Left ventricle myocardium superior (tissue), 1 donor: ENCODE measurements at regions not wholly inside any gene's neighbourhood (a gene's known extent, or its start where the extent isn't known, plus 50 kb on each side); places are given as distances from the start of the nearest gene placed in this dataset.

ENCODE experiments used
- ATAC-seq: fragments of 200-7000 bp; cut with Tn5 transposase; one replicate; pipeline ENCODE4 v1.9.1; 2020; ENCODE audit warnings: mild to moderate bottlenecking, moderate library complexity
- DNase-seq: peaks from one replicate; pipeline ENCODE4 v3.0.0-alpha.2; 2020
- intact Hi-C: fragments of 100-400 bp; cut with micrococcal nuclease; formaldehyde crosslinking; loops from one replicate; pipeline ENCODE4 v1.11.0; 2022
- donor health status: DM: no; HTN: yes; CAD: no; lungs with severe emphysema.

DNA sequence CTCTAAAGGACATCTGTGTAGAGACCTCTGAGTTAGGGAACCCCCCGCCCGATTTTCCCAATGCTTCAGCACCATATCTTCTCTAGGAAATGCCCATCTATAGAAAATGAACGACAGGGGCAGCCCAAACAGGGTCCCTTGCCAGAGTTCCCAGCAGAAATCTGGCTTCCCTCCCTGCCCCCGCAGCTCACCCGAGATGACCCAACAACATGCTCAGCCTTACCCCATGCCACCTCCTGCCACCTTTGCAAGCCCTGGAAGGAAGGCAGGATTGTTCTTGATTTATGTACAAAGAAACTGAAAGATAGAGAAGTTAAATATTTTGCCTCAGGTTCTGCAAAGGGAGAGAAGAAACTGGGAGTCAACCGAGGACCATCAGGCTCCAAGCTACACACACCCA lies 105.6 kb upstream of the UQCRFS1 start:
- DNase-seq: no peak
- intact Hi-C loops: no loop called here
- ATAC-seq: no peak

- intact Hi-C loops: no loop called here
- ATAC-seq: no peak
- DNase-seq: no peak
Observed at GRCh38 chr19:29320086-29320485, 107.1 kb upstream of the UQCRFS1 start.

DNA sequence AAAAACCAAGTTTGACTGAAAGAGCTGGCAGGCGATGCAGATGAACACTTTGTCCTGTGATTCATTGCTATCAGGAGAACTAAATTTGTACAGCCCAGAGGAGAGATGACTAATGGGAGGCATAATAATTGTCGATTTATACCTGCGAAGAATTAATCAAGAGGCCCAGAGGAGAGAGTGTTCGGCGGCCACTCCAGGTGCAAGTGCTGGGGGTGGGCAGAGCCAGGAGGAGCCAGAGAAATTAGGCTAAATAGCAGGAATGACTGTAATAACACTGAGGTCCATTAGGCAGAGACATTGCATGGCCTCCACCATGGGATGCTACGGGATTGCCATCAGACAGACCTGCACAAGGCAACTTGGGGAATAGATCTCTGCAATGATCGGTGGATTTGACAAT lies 107.7 kb upstream of the UQCRFS1 start:
- intact Hi-C loops: no loop called here
- no peak for ATAC-seq
- DNase-seq: no peak

GRCh38 chr19:29321116-29321515 lies 108.2 kb upstream of the UQCRFS1 start:
- ATAC-seq (no peak), DNase-seq (no peak)
- intact Hi-C loops: no loop called here

DNA sequence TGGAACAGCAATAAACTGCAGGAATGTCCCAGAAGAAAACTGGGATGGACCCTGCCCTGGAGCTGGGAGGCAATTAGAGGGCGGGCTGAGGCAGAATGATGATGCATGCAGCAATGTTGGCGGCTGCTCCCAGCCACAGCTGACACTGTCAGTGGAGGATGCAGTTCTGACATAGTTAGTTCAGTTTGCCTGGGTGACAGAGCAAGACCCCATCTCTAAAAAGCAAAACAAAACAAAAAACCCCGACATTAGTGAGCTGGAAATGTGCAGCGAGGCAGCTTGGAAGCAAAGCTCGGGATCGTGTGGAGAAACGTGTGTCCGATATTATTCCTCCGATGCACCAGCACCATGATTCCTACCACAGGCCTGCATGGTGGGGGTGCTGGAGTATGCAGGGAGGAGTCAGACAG lies 110.1 kb upstream of the UQCRFS1 start:
- no peak for ATAC-seq
- DNase-seq: no peak
- intact Hi-C loops: no loop called here

GRCh38 chr19:29323440-29324290 lies 110.7 kb upstream of the UQCRFS1 start:
- intact Hi-C loops: no loop called here
- no peak for ATAC-seq
- DNase-seq: no peak

- no peak for ATAC-seq
- DNase-seq: no peak
- intact Hi-C loops: no loop called here
Observed at GRCh38 chr19:29324291-29324680, 111.3 kb upstream of the UQCRFS1 start.

DNA sequence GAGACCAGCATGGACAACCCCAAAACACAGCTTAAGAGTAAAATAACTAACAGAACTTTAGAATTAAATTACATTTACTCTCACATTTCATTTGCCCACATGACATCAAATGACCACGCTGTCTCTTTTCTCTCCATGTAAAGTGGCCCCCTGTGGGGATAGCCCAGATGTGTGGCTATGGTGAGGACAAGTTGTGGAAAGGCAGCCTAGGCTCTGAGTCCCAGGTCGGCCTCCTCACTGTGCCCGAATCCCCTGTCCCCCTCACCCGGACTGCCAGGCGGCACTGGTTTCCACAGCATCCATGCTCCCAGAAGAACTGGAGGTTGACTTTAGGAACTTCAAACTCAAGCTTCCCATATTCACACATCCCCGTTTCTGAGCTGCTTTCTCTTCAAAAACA lies 111.8 kb upstream of the UQCRFS1 start:
- intact Hi-C loops: no loop called here
- DNase-seq: no peak
- ATAC-seq: no peak

DNA sequence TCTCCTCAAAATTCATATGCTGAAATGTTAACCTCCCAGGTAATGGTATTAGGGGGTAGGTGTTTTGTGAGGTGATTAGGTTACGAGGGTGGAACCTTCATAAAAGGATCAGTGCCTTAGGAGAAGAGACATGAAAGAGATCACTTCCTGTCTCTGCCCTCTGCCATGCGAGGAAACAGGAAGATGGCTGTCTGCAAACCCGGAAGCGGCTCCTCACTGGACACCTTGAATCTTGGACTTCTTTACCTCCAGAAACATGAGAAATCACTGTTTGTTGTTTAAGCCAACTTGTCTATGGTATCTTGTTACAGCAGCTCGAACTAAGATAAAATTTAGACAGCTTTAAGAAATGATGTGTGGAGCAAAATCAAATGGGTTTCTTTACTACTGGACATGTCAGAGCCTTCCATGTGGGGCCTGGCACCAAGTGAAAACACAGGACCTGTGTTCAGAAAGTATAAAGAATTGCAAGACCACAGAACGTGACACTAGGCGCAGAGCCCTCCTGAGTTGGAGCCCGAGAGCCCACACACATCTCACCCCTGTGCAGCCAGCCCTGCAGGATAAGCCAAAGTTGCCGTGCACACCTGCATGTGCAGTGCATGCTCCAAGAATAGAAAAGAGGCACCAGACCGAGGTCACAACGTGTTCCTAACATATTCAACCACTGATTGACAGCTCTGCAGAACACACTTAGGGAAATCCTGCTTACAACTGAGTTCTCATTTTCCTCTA lies 112.5 kb upstream of the UQCRFS1 start:
- DNase-seq (no peak), ATAC-seq (no peak)
- intact Hi-C loops: no loop called here

DNA sequence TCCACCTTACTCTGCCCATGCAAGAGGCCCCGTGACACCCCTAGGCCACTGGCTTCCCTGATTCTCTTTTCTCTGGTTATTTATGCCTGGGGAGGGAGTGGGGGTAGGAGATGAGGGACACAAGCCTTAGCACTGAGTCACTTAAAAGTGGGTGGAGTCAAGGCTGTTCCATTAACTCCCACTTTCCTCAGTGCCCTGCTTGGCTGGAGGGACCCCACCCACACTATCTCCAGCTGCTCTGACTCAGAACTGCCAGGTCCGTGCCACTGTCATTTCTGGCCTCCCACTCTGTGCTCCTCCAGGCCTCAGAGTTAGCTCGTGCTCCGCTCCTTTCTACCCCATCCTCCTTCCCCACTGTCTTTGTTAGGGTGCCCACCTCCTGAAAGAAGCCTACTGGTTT lies 113.4 kb upstream of the UQCRFS1 start:
- no peak for ATAC-seq
- intact Hi-C loops: no loop called here
- no peak for DNase-seq

DNA sequence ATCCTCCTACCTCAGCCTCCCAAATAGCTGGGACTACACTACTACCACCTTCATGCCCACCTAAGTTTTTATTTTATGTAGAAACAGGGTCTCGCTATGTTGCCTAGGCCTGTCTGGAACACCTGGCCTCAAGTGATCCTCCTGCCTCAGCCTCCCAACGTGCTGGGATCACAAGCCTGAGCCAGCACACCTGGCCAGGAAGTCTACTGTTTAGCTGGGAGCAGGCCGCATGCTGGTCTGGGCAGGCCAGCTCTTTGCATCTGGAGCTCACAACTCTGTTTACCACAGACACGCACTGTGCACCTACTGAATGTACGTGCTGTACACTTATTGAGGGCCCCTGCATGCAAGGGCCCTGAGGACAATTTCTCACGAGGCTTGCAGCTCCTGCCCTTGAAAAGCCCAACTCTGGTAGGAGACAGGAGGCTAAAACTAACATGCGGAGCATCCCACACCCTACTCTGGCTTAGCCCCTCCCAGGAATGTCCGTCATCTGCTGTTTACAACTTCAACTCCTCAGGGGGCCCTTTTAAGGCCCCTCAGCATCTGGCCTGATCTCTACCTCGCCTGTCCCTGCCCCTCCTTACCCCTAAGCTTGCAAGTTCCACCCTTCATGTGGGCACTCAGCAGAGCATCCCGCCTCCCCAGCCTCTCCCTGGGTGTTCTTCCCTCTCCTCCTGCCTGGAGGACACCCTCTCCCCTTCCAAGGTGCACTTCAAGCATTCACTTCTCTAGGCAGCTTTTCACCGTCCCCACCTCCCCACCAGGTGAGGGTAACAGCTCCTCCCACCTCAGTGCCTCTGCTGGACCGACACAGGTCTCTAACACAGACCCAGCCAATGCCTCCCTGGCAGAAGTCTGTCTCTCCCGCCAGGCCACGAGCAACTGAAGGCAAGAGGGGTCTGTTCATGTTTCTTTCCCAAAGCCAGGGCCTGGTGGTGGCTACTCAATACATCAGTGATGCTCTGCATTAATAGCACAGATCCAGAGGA lies 114.2 kb upstream of the UQCRFS1 start:
- ATAC-seq (no peak), DNase-seq (no peak)
- intact Hi-C loops: no loop called here

GRCh38 chr19:29328586-29328985 lies 115.6 kb upstream of the UQCRFS1 start:
- intact Hi-C loops: no loop called here

DNA sequence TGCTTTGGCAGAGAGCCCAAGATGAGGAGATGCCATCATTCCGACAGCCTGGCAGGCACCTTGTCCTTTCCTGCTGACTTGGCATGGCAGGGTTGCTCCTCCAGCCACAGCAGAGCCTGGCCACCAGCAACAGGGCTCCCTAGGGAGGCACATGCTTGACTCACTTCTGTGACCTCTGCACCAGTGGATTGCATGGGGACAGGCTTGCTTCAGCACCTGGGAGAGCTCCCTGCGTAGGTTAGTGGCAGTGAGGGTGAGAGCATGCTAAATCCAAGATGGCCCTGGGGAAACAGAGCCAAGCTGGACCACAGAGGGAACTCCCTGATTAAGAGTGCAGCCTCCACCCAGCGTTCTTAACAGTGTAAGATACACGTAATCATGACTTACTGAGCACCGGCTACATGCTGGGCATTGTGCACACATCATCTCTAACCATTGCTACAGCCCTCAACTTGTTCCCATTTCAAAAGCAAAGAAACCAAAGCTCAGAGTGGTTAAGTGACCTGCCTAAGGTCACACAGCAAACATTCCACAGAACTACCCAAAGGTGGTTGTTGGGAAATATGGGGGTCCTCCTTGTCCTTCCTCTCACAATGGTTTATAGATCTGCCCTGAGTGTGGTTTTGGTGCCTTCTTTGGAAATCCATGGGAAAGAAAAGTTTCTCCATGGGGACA lies 116.6 kb upstream of the UQCRFS1 start:
- ATAC-seq: no peak
- intact Hi-C loops: no loop called here

More at GRCh38 chr19:29328586-29328985, 115.6 kb upstream of the UQCRFS1 start:
- DNase-seq (no peak), ATAC-seq (no peak)

GRCh38 chr19:29336425-29336824 lies 123.5 kb upstream of the UQCRFS1 start:
- no peak for ATAC-seq
- intact Hi-C loops: no loop called here
- DNase-seq: no peak

More for the DNA sequence above, 116.6 kb upstream of the UQCRFS1 start:
- no peak for DNase-seq

DNA sequence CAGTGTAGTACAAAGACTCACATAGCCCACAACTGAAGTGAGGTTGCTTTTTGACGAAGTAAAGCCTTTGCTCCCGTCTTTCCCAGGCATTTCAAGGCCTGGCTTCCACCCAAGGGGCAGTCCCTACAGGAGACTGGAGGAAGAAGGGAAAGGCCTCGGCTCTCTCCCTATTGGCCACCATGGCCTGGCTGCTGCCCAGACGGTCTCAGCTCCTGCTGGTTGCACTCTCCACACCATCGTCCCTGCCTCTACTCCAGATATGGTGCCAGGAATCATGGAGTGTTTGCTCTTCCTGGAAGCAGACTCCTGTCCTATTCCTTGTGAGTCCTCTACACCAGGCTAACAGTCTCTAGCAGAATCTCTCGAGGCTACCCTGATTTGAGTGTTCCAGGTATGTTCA lies 124.1 kb upstream of the UQCRFS1 start:
- DNase-seq (no peak), ATAC-seq (no peak)
- intact Hi-C loops: no loop called here

GRCh38 chr19:29338480-29338879 lies 125.5 kb upstream of the UQCRFS1 start:
- no peak for DNase-seq
- no peak for ATAC-seq
- intact Hi-C loops: no loop called here

DNA sequence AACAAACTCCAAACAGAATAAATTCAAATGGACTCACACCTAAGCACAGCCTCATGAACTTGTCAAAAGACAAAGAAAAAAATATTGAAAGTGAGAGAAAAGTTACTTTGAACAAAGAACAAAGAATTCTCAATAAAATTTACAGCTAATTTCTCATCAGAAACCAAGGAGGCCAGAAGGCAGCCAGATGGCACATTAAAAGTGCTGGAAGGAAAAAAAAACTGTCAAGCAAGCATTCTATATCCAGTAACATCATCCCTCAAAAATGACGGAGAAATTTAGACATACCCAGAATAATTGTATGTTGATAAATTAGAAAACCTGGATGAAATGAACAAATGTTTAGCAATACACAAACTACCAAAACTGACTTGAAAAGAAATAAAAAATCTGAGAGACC lies 129.8 kb upstream of the UQCRFS1 start:
- DNase-seq (no peak), ATAC-seq (no peak)
- intact Hi-C loops: no loop called here

GRCh38 chr19:29364224-29364726 lies 151.3 kb upstream of the UQCRFS1 start:
- DNase-seq (no peak), ATAC-seq (no peak)
- intact Hi-C loops: no loop called here

DNA sequence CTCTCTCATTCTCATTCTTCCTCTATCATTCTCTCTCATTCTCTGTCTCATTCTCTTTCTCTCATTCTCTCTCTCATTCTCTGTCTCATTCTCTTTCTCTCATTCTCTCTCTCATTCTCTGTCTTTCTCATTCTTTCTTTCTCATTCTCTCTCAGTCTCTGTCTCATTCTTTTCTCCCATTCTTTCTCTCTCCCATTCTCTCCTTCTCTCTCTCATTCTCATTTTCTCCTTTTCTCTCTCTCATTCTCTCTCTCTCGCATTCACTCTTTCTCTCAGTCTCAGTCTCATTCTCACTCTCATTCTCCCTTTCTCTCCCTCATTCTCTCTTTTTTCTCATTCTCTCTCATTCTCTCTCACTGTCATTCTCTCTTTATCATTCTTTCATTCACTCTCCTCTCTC lies 152.0 kb upstream of the UQCRFS1 start:
- no peak for ATAC-seq
- no peak for DNase-seq

More for the DNA sequence above, 152.0 kb upstream of the UQCRFS1 start:
- intact Hi-C loops: no loop called here
